ENCODE measurements at regions not wholly inside any gene's neighbourhood (a gene's known extent, or its start where the extent isn't known, plus 50 kb on each side); places are given as distances from the start of the nearest gene placed in this dataset.

- Mint-ChIP-seq H3K4me1 (ENCODE audit: low read depth, unreplicated experiment) (no peaks in the 10 kb centered on the region), H3K27ac (ENCODE audit: unreplicated experiment) (no peak overlapping the region), H3K27me3 (ENCODE audit: unreplicated experiment) (no peaks in the 10 kb centered on the region), H3K9me3 (ENCODE audit: low read depth, unreplicated experiment) (peaks cover 7% of the 10 kb centered on the region), H3K36me3 (ENCODE audit: insufficient read depth, unreplicated experiment) (no peaks in the 10 kb centered on the region), H3K4me3 (ENCODE audit: low read depth, unreplicated experiment) (no peak overlapping the region)
- no peak for DNase-seq
- no TSS peak for BruUV-seq (replicated peaks)
- intact Hi-C loops (cut with micrococcal nuclease; ENCODE audit: unreplicated experiment) = no loop called here
- no peak for TF ChIP-seq CTCF (IDR thresholded peaks at IDR 0.05; ENCODE audit: unreplicated experiment)
- CTCF ChIA-PET = no interaction called here
Measured at GRCh38 chr5:19301271-19301670, 686.7 kb downstream of the CDH18 start.

- intact Hi-C loops (cut with micrococcal nuclease; ENCODE audit: unreplicated experiment) = no loop called here
- BruUV-seq (replicated peaks) = no TSS peak
- H3K27me3 Mint-ChIP-seq (ENCODE audit: unreplicated experiment) = no peaks in the 10 kb centered on the region
- no peak overlapping the region for H3K27ac Mint-ChIP-seq (ENCODE audit: unreplicated experiment)
- H3K9me3 Mint-ChIP-seq (ENCODE audit: low read depth, unreplicated experiment) = peaks cover 20% of the 10 kb centered on the region
- DNase-seq = peak; percentile 16
- no peak for TF ChIP-seq CTCF (IDR thresholded peaks at IDR 0.05; ENCODE audit: unreplicated experiment)
- H3K4me1 Mint-ChIP-seq (ENCODE audit: low read depth, unreplicated experiment) = peaks cover 10% of the 10 kb centered on the region
- H3K36me3 Mint-ChIP-seq (ENCODE audit: insufficient read depth, unreplicated experiment) = no peaks in the 10 kb centered on the region
- H3K4me3 Mint-ChIP-seq (ENCODE audit: low read depth, unreplicated experiment) = no peak overlapping the region
- CTCF ChIA-PET = no interaction called here
Measured at GRCh38 chr5:19314840-19315239, 673.2 kb downstream of the CDH18 start.

DNA sequence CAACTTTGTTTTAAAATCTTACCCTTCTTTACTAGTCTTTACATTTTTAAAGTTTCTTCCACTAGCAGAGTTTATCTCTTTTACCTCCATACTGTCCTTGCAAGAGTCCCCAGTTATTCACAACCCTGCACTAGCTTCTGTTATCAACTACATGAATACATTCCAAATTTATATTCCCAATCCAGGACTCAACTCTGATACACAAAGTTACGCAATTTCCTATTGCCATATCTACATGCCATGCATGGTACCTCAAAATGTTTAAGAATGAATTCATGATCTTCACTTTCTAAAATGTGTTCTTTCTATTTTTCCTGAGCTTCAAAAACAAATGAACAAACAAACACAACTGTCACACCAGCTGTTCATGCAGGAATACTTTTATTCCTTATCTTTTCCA lies 668.7 kb downstream of the CDH18 start:
- Mint-ChIP-seq H3K9me3 (ENCODE audit: low read depth, unreplicated experiment) (peaks cover 12% of the 10 kb centered on the region), H3K27ac (ENCODE audit: unreplicated experiment) (no peak overlapping the region), H3K4me3 (ENCODE audit: low read depth, unreplicated experiment) (no peak overlapping the region), H3K27me3 (ENCODE audit: unreplicated experiment) (no peaks in the 10 kb centered on the region), H3K36me3 (ENCODE audit: insufficient read depth, unreplicated experiment) (no peaks in the 10 kb centered on the region), H3K4me1 (ENCODE audit: low read depth, unreplicated experiment) (peaks cover 6% of the 10 kb centered on the region)
- no peak for DNase-seq
- no TSS peak for BruUV-seq (replicated peaks)
- CTCF ChIA-PET = no interaction called here
- intact Hi-C loops (cut with micrococcal nuclease; ENCODE audit: unreplicated experiment) = no loop called here
- TF ChIP-seq CTCF (IDR thresholded peaks at IDR 0.05; ENCODE audit: unreplicated experiment) = no peak

- no TSS peak for BruUV-seq (replicated peaks)
- H3K4me3 Mint-ChIP-seq (ENCODE audit: low read depth, unreplicated experiment) = no peak overlapping the region
- DNase-seq = peak; percentile 15
- no peak overlapping the region for H3K27ac Mint-ChIP-seq (ENCODE audit: unreplicated experiment)
- no peaks in the 10 kb centered on the region for H3K4me1 Mint-ChIP-seq (ENCODE audit: low read depth, unreplicated experiment)
- intact Hi-C loops (cut with micrococcal nuclease; ENCODE audit: unreplicated experiment) = no loop called here
- TF ChIP-seq CTCF (IDR thresholded peaks at IDR 0.05; ENCODE audit: unreplicated experiment) = no peak
- peaks cover 4% of the 10 kb centered on the region for H3K9me3 Mint-ChIP-seq (ENCODE audit: low read depth, unreplicated experiment)
- no peaks in the 10 kb centered on the region for H3K36me3 Mint-ChIP-seq (ENCODE audit: insufficient read depth, unreplicated experiment)
- no peaks in the 10 kb centered on the region for H3K27me3 Mint-ChIP-seq (ENCODE audit: unreplicated experiment)
- CTCF ChIA-PET = no interaction called here
Measured at GRCh38 chr5:19322716-19323485, 665.1 kb downstream of the CDH18 start.
